Chondrocyte (in vitro differentiated cells): ENCODE measurements at regions not wholly inside any gene's neighbourhood (a gene's known extent, or its start where the extent isn't known, plus 50 kb on each side); places are given as distances from the start of the nearest gene placed in this dataset.

Source experiments
- DNase-seq: peaks from one replicate; pipeline ENCODE4 v3.0.0; 2021; ENCODE audit warnings: mixed read lengths, low spot score
- H3K27ac Mint-ChIP-seq: one replicate; pipeline ENCODE4 v1.8.0; 2021; ENCODE audit warnings: mild to moderate bottlenecking, moderate library complexity, mixed read lengths; ENCODE audit not compliant: unreplicated experiment
- H3K27me3 Mint-ChIP-seq: 2 replicates; pipeline ENCODE4 v1.8.0; 2021; ENCODE audit warnings: low read depth, mixed read lengths
- H3K36me3 Mint-ChIP-seq: 2 replicates; pipeline ENCODE4 v1.8.0; 2021; ENCODE audit warnings: low read depth, mixed read lengths
- H3K4me1 Mint-ChIP-seq: 2 replicates; pipeline ENCODE4 v1.8.0; 2021; ENCODE audit warnings: low read depth, mild to moderate bottlenecking, mixed read lengths
- H3K4me3 Mint-ChIP-seq: one replicate; pipeline ENCODE4 v1.8.0; 2021; ENCODE audit warnings: mild to moderate bottlenecking, moderate library complexity, mixed read lengths; ENCODE audit not compliant: unreplicated experiment
- H3K9me3 Mint-ChIP-seq: 2 replicates; pipeline ENCODE4 v1.8.0; 2021; ENCODE audit warnings: low read depth, mixed read lengths
- CTCF ChIP-seq: fragments of 200-600 bp; sonication (generic); IDR thresholded peaks from 2 replicates; pipeline ENCODE4 v1.5.0; 2021; ENCODE audit warnings: antibody characterized with exemption, mild to moderate bottlenecking, moderate library complexity

GRCh38 chr12:5096241-5096924 is 52.7 kb downstream of the KCNA5 start:
- Mint-ChIP-seq H3K27me3 (peaks cover 8% of the 10 kb centered on the region), H3K4me3 (no peak overlapping the region), H3K9me3 (no peaks in the 10 kb centered on the region), H3K27ac (peak overlapping the region; percentile 37), H3K36me3 (no peaks in the 10 kb centered on the region), H3K4me1 (peaks cover 19% of the 10 kb centered on the region)
- peak; percentile 70 for TF ChIP-seq CTCF
- no peak for DNase-seq

GRCh38 chr12:5097786-5098185 is 54.1 kb downstream of the KCNA5 start:
- no peak overlapping the region for H3K27ac Mint-ChIP-seq
- H3K27me3 Mint-ChIP-seq = peaks cover 8% of the 10 kb centered on the region
- H3K36me3 Mint-ChIP-seq = no peaks in the 10 kb centered on the region
- H3K9me3 Mint-ChIP-seq = no peaks in the 10 kb centered on the region
- H3K4me3 Mint-ChIP-seq = no peak overlapping the region
- H3K4me1 Mint-ChIP-seq = peaks cover 27% of the 10 kb centered on the region
- TF ChIP-seq CTCF = no peak
- DNase-seq = no peak

- H3K9me3 Mint-ChIP-seq = no peaks in the 10 kb centered on the region
- no peak overlapping the region for H3K27ac Mint-ChIP-seq
- DNase-seq = no peak
- TF ChIP-seq CTCF = no peak
- H3K36me3 Mint-ChIP-seq = no peaks in the 10 kb centered on the region
- peaks cover 27% of the 10 kb centered on the region for H3K4me1 Mint-ChIP-seq
- H3K4me3 Mint-ChIP-seq = no peak overlapping the region
- peaks cover 8% of the 10 kb centered on the region for H3K27me3 Mint-ChIP-seq
Observed at GRCh38 chr12:5099136-5099535, 55.5 kb downstream of the KCNA5 start.

- Mint-ChIP-seq H3K27ac (no peak overlapping the region), H3K4me1 (peaks cover 22% of the 10 kb centered on the region), H3K4me3 (no peak overlapping the region), H3K27me3 (peaks cover 8% of the 10 kb centered on the region), H3K36me3 (no peaks in the 10 kb centered on the region), H3K9me3 (no peaks in the 10 kb centered on the region)
- TF ChIP-seq CTCF = no peak
- no peak for DNase-seq
Observed at GRCh38 chr12:5099591-5099990, 55.9 kb downstream of the KCNA5 start.

- DNase-seq = no peak
- Mint-ChIP-seq H3K27me3 (peaks cover 11% of the 10 kb centered on the region), H3K4me3 (no peak overlapping the region), H3K27ac (no peak overlapping the region), H3K36me3 (no peaks in the 10 kb centered on the region), H3K9me3 (no peaks in the 10 kb centered on the region), H3K4me1 (peaks cover 7% of the 10 kb centered on the region)
- no peak for TF ChIP-seq CTCF
Observed at GRCh38 chr12:5101686-5102085, 58.0 kb downstream of the KCNA5 start.
